ELR (cell line): ENCODE measurements at regions not wholly inside any gene's neighbourhood (a gene's known extent, or its start where the extent isn't known, plus 50 kb on each side); places are given as distances from the start of the nearest gene placed in this dataset.
"Not testable (repeated sequence)": the region's sequence is repeated elsewhere in the genome, so short reads cannot be mapped to it uniquely, and the experiment has no call there.

Experiments used
- DNase-seq: peaks from one replicate; pipeline ENCODE4 v3.0.0-alpha.2; 2015; ENCODE audit warnings: low read depth

GRCh38 chr2:131671841-131672470, 144.3 kb downstream of the CCDC74A start:
- DNase-seq, result not testable (repeated sequence)

GRCh38 chr2:131672471-131673399, 145.0 kb downstream of the CCDC74A start:
- DNase-seq, result peak; percentile 60

- DNase-seq, result peak; percentile 80
These were observed 145.9 kb downstream of the CCDC74A start for GRCh38 chr2:131673400-131674173.

GRCh38 chr2:131674174-131674507, 146.5 kb downstream of the CCDC74A start:
- no peak for DNase-seq

- peak; percentile 22 for DNase-seq
These were observed 154.0 kb downstream of the CCDC74A start for GRCh38 chr2:131681611-131682121.

GRCh38 chr2:131682122-131682944, 154.6 kb downstream of the CCDC74A start:
- peak; percentile 90 for DNase-seq

GRCh38 chr2:131682945-131683330, 155.2 kb downstream of the CCDC74A start:
- DNase-seq, result peak; percentile 55

- peak; percentile 77 for DNase-seq
These were observed 157.1 kb downstream of the CCDC74A start for GRCh38 chr2:131684631-131685316.

- DNase-seq, result peak; percentile 28
These were observed 158.6 kb downstream of the CCDC74A start for GRCh38 chr2:131686164-131686893.

GRCh38 chr2:131686894-131687238, 159.2 kb downstream of the CCDC74A start:
- DNase-seq, result not testable (repeated sequence)

- DNase-seq, result not testable (repeated sequence)
These were observed 161.4 kb downstream of the CCDC74A start for GRCh38 chr2:131689066-131689465.

- not testable (repeated sequence) for DNase-seq
These were observed 183.6 kb downstream of the CCDC74A start for GRCh38 chr2:131711268-131711667.

GRCh38 chr2:131717907-131718306, 190.2 kb downstream of the CCDC74A start:
- DNase-seq, result not testable (repeated sequence)

- DNase-seq, result not testable (repeated sequence)
These were observed 193.5 kb downstream of the CCDC74A start for GRCh38 chr2:131721163-131721562.

- DNase-seq, result not testable (repeated sequence)
These were observed 194.6 kb downstream of the CCDC74A start for GRCh38 chr2:131722256-131722655.

GRCh38 chr2:131724019-131724418, 196.3 kb downstream of the CCDC74A start:
- DNase-seq, result no peak

GRCh38 chr2:131728451-131728850, 200.8 kb downstream of the CCDC74A start:
- not testable (repeated sequence) for DNase-seq

- DNase-seq, result not testable (repeated sequence)
These were observed 205.8 kb downstream of the CCDC74A start for GRCh38 chr2:131733530-131733929.

GRCh38 chr2:131736406-131736805, 208.7 kb downstream of the CCDC74A start:
- not testable (repeated sequence) for DNase-seq

GRCh38 chr2:131738533-131738932, 210.8 kb downstream of the CCDC74A start:
- DNase-seq, result not testable (repeated sequence)
